Parathyroid adenoma (tissue), 2 donors: ENCODE measurements at regions not wholly inside any gene's neighbourhood (a gene's known extent, or its start where the extent isn't known, plus 50 kb on each side); places are given as distances from the start of the nearest gene placed in this dataset.

Experiments used
- H2AFZ ChIP-seq: fragments of 300-600 bp; sonication (generic); one replicate; pipeline ENCODE4 v1.7.0; 2017; ENCODE audit warnings: antibody characterized with exemption, mild to moderate bottlenecking
- H3K27ac ChIP-seq: fragments of 300-600 bp; sonication (generic); one replicate; pipeline ENCODE4 v1.7.0; 2017
- H3K27me3 ChIP-seq: fragments of 300-600 bp; sonication (generic); one replicate; pipeline ENCODE4 v1.7.0; 2017; ENCODE audit warnings: low read length; ENCODE audit not compliant: control insufficient read depth, insufficient read depth
- H3K36me3 ChIP-seq: fragments of 300-600 bp; sonication (generic); one replicate; pipeline ENCODE4 v1.7.0; 2017; ENCODE audit warnings: low read length; ENCODE audit not compliant: control insufficient read depth, insufficient read depth
- H3K4me1 ChIP-seq: fragments of 300-600 bp; sonication (generic); one replicate; pipeline ENCODE4 v1.7.0; 2017; ENCODE audit warnings: control low read depth
- H3K4me2 ChIP-seq: fragments of 300-600 bp; sonication (generic); one replicate; pipeline ENCODE4 v1.7.0; 2017; ENCODE audit warnings: low read length
- H3K4me3 ChIP-seq: fragments of 300-600 bp; sonication (generic); one replicate; pipeline ENCODE4 v1.7.0; 2017; ENCODE audit warnings: low read depth, low read length
- H3K79me2 ChIP-seq: fragments of 300-600 bp; sonication (generic); one replicate; pipeline ENCODE4 v1.7.0; 2017; ENCODE audit warnings: control low read depth
- H3K9ac ChIP-seq: fragments of 300-600 bp; sonication (generic); one replicate; pipeline ENCODE4 v1.7.0; 2017; ENCODE audit warnings: mild to moderate bottlenecking
- H3K9me3 ChIP-seq: fragments of 300-600 bp; sonication (generic); one replicate; pipeline ENCODE4 v1.7.0; 2017; ENCODE audit warnings: low read length; ENCODE audit not compliant: control insufficient read depth
- TF ChIP-seq, protein P1 (sequence below): fragments of 300-600 bp; sonication (generic); IDR thresholded peaks from one replicate; pipeline ENCODE4 v1.7.0; 2017; ENCODE audit warnings: antibody characterized with exemption, mild to moderate bottlenecking
- donor health status: primary hyperparathyroidism.

GRCh38 chr15:81536356-81536755 is 162.3 kb upstream of the TMC3 start:
- H3K27me3 ChIP-seq: no peaks in the 10 kb centered on the region
- no peak overlapping the region for H3K9ac ChIP-seq
- TF ChIP-seq, protein P1, sequence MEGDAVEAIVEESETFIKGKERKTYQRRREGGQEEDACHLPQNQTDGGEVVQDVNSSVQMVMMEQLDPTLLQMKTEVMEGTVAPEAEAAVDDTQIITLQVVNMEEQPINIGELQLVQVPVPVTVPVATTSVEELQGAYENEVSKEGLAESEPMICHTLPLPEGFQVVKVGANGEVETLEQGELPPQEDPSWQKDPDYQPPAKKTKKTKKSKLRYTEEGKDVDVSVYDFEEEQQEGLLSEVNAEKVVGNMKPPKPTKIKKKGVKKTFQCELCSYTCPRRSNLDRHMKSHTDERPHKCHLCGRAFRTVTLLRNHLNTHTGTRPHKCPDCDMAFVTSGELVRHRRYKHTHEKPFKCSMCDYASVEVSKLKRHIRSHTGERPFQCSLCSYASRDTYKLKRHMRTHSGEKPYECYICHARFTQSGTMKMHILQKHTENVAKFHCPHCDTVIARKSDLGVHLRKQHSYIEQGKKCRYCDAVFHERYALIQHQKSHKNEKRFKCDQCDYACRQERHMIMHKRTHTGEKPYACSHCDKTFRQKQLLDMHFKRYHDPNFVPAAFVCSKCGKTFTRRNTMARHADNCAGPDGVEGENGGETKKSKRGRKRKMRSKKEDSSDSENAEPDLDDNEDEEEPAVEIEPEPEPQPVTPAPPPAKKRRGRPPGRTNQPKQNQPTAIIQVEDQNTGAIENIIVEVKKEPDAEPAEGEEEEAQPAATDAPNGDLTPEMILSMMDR: no peak
- H3K9me3 ChIP-seq: no peaks in the 10 kb centered on the region
- no peaks in the 10 kb centered on the region for H3K4me1 ChIP-seq
- H3K36me3 ChIP-seq: no peaks in the 10 kb centered on the region
- H3K27ac ChIP-seq: no peak overlapping the region
- no peaks in the 10 kb centered on the region for H3K79me2 ChIP-seq
- no peak overlapping the region for H3K4me3 ChIP-seq
- no peak overlapping the region for H2AFZ ChIP-seq
- no peak overlapping the region for H3K4me2 ChIP-seq

- no peak overlapping the region for H3K4me2 ChIP-seq
- no peak overlapping the region for H2AFZ ChIP-seq
- no peak overlapping the region for H3K4me3 ChIP-seq
- H3K27ac ChIP-seq: no peak overlapping the region
- no peaks in the 10 kb centered on the region for H3K4me1 ChIP-seq
- H3K36me3 ChIP-seq: no peaks in the 10 kb centered on the region
- no peak overlapping the region for H3K9ac ChIP-seq
- H3K79me2 ChIP-seq: no peaks in the 10 kb centered on the region
- TF ChIP-seq, protein P1: no peak
- no peaks in the 10 kb centered on the region for H3K27me3 ChIP-seq
- H3K9me3 ChIP-seq: no peaks in the 10 kb centered on the region
Measured at GRCh38 chr15:81534124-81534523, 160.1 kb upstream of the TMC3 start.

DNA sequence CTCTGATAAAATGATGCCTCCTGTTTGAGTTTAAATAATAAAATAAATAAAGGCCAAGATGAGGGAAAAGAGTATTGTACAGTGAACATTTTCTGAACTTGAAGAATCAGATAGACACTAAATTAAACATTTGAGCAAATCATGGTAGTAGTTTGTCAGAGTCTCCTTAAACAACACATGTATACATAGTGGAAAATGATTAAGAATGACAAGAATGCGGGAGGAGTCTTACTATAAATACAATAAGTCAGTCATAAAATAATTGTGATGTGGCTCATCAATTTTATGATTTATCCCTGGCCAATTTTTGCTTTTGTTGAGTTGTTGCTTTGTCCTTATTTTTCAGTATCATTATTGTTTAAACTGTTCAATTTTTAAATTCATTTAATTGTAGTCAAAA is 158.0 kb upstream of the TMC3 start:
- Histone ChIP-seq H3K27ac (no peak overlapping the region), H3K27me3 (no peaks in the 10 kb centered on the region), H3K4me3 (no peak overlapping the region), H3K79me2 (no peaks in the 10 kb centered on the region), H2AFZ (no peak overlapping the region), H3K9ac (no peak overlapping the region), H3K4me2 (no peak overlapping the region), H3K36me3 (no peaks in the 10 kb centered on the region), H3K4me1 (no peaks in the 10 kb centered on the region), H3K9me3 (no peaks in the 10 kb centered on the region)
- TF ChIP-seq, protein P1: no peak

- no peak overlapping the region for H2AFZ ChIP-seq
- H3K27me3 ChIP-seq: no peaks in the 10 kb centered on the region
- no peak overlapping the region for H3K27ac ChIP-seq
- H3K9me3 ChIP-seq: no peaks in the 10 kb centered on the region
- no peak overlapping the region for H3K9ac ChIP-seq
- TF ChIP-seq, protein P1: no peak
- no peak overlapping the region for H3K4me2 ChIP-seq
- no peaks in the 10 kb centered on the region for H3K79me2 ChIP-seq
- no peak overlapping the region for H3K4me3 ChIP-seq
- no peaks in the 10 kb centered on the region for H3K36me3 ChIP-seq
- no peaks in the 10 kb centered on the region for H3K4me1 ChIP-seq
Measured at GRCh38 chr15:81531109-81531592, 157.1 kb upstream of the TMC3 start.

DNA sequence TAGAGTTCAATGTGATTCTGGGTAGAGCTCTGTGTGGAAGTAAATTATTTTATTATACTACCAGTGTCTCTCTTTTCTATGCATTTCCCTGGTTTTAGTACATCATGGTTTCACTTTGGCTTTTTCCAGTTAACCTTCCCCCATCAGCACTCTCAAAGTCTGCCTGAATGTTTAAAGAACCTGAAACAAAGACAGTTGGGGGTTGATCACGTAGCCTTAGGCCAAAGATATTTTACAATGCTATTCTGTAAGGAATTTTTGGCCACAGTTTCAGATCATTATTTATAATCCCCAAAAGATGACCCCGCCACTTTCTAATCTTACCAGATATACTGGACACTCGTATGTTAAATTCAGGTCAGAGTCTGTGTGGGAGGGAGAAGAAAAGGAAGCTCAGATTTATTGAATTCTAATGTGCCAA is 156.3 kb upstream of the TMC3 start:
- no peaks in the 10 kb centered on the region for H3K9me3 ChIP-seq
- H3K4me1 ChIP-seq: no peaks in the 10 kb centered on the region
- no peak overlapping the region for H3K4me2 ChIP-seq
- H3K79me2 ChIP-seq: no peaks in the 10 kb centered on the region
- TF ChIP-seq, protein P1: no peak
- no peak overlapping the region for H3K9ac ChIP-seq
- no peaks in the 10 kb centered on the region for H3K27me3 ChIP-seq
- H3K36me3 ChIP-seq: no peaks in the 10 kb centered on the region
- H3K4me3 ChIP-seq: no peak overlapping the region
- no peak overlapping the region for H3K27ac ChIP-seq
- no peak overlapping the region for H2AFZ ChIP-seq
